HG03045 (cell line): ENCODE measurements at regions not wholly inside any gene's neighbourhood (a gene's known extent, or its start where the extent isn't known, plus 50 kb on each side); places are given as distances from the start of the nearest gene placed in this dataset.

ENCODE experiments used
- ATAC-seq: cut with Tn5 transposase; IDR thresholded peaks from one replicate; pipeline ENCODE4 v1.9.1; 2021; ENCODE audit warnings: mild to moderate bottlenecking, moderate library complexity; ENCODE audit not compliant: unreplicated experiment

DNA sequence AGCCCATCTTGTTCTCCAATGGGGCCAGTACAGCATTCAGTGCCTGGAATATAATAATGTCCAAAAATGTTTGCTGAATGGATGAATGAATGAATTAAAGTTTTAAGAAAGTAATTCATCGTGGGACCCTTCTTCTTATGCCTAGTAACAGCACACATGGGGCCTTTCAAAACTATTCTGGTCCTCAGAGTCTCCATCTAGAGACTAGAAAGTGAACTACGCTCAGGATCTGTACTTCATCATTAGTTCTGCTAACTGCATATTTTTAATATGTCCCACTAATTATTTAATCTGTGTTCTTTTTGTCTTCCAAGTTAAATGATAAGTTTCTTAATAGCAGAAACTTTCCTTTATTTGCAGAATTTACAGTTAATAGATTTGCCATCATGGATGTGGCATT, 172.5 kb downstream of the SMAD2 start:
- no peak for ATAC-seq

DNA sequence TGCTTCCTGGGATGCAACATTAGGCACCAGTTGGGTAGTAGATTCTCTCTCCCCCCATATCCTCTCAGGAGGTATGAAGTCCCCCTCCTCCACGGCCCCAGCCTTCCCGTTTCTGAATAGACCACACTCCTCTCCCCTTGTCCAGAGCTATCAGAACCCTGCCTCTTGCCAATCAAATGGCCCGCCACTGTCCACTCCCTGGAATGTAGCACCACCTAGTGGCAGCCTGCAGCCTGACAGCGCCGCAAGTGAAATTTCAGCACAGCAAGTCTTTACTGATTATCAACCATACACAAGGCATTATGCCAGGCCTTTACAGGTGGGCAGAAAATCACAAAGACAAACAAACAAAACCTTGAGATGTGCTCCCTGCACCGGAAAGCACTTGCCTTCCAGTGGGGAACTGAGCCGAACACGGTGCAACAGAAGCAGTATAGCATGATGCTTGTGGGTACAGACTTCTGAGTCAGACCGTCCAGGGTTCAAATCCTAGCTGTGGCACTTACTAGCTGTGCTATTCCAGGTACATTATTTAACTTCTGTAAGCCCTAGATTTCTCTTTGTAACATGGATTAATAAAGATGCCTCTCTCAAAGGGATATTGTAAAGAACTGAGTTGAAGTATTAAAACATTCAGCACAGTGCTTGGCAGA, 174.0 kb downstream of the SMAD2 start:
- ATAC-seq: no peak

GRCh38 chr18:47755102-47755456, 175.4 kb downstream of the SMAD2 start:
- no peak for ATAC-seq

GRCh38 chr18:47754311-47755101, 176.0 kb downstream of the SMAD2 start:
- ATAC-seq: no peak

DNA sequence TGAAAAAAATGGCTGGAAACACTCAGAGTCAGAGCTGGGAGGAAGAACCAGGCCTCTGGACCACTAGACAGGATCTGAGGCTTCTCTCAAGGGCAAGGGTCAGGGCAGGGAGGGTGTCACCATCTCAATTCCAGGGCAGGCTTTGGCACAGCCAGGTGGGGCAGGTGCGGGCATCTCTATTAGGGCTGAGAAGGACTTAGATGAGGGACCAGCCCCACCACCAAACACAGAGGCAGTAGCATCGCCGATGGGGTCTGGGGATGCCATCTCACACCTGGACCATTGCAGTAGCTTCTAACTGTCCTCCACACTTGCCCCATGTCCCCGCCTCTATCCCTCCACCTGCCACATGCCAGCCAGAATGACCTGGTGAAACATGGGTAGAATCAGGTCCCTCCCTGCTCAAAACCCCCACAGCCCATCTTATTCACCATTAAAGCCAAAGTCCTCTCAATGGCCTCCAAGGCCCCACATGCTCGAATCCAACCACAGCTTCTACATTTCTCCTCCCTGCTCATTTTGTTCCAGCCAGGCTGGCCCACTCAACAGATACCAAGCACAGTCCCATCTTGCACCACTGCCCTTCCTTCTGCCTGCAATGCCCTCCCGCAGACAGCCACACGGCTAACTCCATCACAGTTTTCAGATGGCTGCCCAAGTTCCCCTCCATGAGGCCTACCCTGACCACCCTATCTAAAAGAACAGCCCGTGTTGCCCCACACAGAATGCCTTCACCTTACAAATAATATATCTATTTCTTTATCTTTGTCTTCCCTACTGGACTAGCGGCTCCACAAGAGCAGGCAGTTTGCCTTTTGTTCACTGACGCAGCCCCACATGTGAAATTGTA, 177.4 kb downstream of the SMAD2 start:
- ATAC-seq: no peak

DNA sequence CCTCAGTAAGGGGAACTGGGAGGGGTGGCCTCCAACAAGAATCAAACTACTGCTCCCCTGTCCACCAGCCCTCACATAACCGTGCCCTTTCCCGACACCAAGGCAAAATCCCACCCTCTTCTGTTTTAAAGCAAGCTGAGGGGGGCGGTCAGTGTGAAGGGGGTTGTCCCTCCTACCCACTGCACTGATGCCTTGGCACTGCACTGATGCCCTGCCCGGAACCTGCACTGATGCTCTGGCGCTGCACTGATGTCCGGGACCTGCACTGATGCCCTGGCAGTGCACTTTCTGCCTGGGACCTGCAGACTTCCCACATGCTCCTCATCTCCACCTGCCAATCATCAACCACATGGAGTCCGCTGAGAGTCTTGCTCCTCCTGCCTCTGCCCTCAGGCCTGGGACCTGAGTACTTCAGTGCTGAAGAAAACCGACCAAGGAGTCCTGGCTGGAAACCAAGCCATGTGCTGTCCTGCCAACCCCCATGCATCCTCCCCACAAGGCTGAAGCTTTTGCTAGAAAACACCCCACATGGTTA, 179.5 kb downstream of the SMAD2 start:
- ATAC-seq: no peak

DNA sequence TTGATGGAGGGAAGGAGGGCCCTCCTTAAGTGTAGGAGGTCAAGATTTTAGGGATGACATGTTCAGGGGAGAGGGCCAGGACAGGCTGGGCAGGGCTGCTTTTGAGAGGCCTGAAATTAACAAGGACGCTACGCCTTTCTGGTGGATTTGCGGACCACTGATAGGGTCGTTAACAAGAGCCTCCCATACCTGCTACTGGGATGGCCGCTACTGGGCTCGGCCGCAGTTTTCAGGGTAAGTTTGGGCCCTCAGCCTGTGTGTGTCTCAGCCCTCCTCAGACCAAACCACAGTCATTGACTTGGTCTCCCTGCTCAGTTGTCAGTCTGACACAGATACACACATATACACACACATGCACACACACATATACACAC, 180.9 kb downstream of the SMAD2 start:
- no peak for ATAC-seq

DNA sequence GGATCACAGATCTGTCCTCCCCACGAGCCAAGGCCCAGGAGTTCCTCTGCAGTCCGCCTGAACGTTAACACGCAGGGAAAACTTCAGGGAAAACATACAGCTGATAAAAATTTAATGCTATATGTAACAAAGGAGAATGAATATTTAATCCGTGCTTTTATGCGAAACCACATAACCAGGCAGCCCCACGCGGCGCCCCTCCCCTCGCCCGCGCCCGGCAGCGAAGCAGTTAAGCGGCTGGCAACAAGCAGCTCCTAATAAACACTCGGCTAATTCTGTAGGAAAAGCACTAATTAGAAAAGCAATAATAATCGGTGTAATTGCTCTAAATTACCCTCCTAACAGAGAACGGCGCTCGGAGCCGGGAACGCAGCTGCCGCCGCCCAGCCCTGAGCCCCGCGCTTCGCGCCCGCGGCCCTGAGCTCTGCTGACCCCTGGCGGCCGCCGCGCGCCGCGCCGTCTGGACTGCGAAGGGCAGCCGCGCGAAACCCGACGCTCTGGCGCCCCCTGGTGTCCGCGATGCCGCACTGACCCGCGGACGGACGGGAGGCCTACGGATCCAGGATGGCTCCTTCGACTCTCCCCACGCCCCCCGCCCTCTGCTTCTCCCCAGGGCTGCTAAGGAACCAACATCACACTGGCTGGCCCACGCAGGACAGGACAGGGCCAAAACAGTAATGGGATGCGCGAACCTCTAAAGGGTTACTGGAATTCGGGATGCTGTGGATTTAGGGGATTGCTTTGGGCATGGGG, 181.4 kb downstream of the SMAD2 start:
- ATAC-seq: peak; percentile 94

- ATAC-seq: no peak
These were observed 182.2 kb downstream of the SMAD2 start for GRCh38 chr18:47748093-47748796.

DNA sequence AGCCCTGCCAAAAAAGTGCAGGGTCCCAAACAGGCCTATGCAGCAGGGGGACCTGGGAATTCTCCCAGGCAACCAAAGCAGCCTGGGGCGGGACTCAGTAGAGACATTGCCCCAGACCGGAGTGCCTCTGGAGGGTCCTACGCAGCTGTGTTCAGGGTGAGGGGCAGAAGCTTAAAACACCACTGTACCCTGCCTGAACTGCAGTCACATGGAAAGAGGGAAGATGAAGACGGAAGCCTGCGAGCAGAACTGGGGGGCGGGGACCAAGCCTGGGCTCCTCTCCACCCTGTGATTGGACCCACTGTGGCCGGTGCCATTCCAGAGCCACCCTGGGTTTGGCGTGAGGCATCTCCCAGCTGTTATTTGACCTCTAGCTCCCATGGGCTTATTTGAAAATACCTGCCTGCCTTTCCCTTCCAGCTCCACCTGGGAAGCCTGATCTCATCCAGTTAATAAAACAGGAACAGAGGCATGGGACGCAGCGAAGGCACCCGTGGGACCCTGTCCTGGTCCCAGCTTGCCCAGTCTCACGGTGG, 183.1 kb downstream of the SMAD2 start:
- ATAC-seq: no peak

DNA sequence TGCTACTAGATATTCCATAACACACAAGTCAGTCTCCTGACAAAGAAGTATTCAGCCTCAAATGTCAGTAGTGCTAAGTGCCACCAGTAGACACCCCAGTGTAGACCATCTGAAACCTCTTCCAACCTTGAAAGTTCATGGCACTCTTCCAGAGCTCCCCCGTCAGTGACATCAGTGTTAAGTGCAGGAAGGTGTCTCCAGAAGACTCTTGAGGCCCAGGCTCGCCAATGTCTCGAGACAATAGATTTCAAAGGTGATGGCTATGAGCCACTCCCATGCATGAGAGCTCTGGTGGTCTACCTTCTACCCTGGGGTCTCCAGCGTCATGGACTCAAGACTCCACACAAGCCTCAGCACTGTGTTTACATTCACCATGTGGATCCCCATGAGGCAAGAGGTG, 183.8 kb downstream of the SMAD2 start:
- no peak for ATAC-seq

- ATAC-seq: no peak
These were observed 185.2 kb downstream of the SMAD2 start for GRCh38 chr18:47745227-47745626.

DNA sequence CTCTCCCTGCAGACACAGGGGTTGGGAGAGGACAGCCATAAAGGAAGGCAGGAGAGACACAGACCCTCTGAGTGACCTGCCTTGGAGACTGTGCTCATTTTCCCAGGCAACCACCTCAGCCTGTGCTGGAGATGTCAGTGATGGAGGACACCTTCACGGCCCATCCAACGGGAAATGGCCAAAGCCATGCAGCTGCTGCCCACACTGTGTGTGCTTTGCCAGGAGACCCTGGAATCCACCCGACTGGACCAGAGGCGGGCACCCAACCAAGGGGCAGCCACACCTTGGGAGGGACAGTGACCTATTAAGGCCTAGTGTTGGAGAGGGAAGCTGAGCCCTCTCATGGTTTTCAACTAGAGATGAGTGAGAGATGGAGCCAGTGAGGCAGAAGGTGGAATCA, 192.5 kb downstream of the SMAD2 start:
- no peak for ATAC-seq

- ATAC-seq: no peak
These were observed 193.1 kb downstream of the SMAD2 start for GRCh38 chr18:47737198-47737830.

- ATAC-seq: no peak
These were observed 193.9 kb downstream of the SMAD2 start for GRCh38 chr18:47736376-47737140.

- ATAC-seq: no peak
These were observed 195.3 kb downstream of the SMAD2 start for GRCh38 chr18:47735041-47735702.

- ATAC-seq: no peak
These were observed 199.2 kb downstream of the SMAD2 start for GRCh38 chr18:47731276-47731675.

- ATAC-seq: no peak
These were observed 199.7 kb downstream of the SMAD2 start for GRCh38 chr18:47730795-47731194.
